CD4-positive, alpha-beta T cell (primary cell): ENCODE measurements at regions not wholly inside any gene's neighbourhood (a gene's known extent, or its start where the extent isn't known, plus 50 kb on each side); places are given as distances from the start of the nearest gene placed in this dataset.

Experiments used
- ATAC-seq: fragments of 200-7000 bp; cut with Tn5 transposase; one replicate; pipeline ENCODE4 v1.10.0; 2022; ENCODE audit warnings: mild to moderate bottlenecking; ENCODE audit not compliant: poor library complexity
- CTCF ChIA-PET: fragments of 350-600 bp; sonication (Branson Sonifier 250); formaldehyde crosslinking; loops from one replicate; lab custom pipeline; 2021; ENCODE audit warnings: antibody characterized with exemption, inconsistent platforms; lab: Charles Lee
- POLR2A ChIA-PET: fragments of 350-600 bp; sonication (Branson Sonifier 250); formaldehyde crosslinking; loops from one replicate; lab custom pipeline; 2021; ENCODE audit warnings: antibody characterized with exemption, inconsistent platforms; lab: Charles Lee
- DNase-seq, 14 experiments: peaks; one replicate each; pipeline ENCODE4 v3.0.0-alpha.2; 2013 to 2020; ENCODE audit warnings: mixed read lengths in 2 of 14
- H3K27ac ChIP-seq, 2 donors: one replicate each; pipeline versions ENCODE4 v1.5.1 to v1.7.0; 2013; ENCODE audit warnings: low read length in 2 of 2, low read depth in 1 of 2, mild to moderate bottlenecking in 1 of 2
- H3K27me3 ChIP-seq, 2 experiments: 1 replicate in 1 of 2; 2 replicates in 1 of 2; pipeline versions ENCODE4 v1.6.1 to v1.7.0; 2013; ENCODE audit warnings: low read length in 2 of 2, control low read depth in 1 of 2, mild to moderate bottlenecking in 1 of 2, moderate library complexity in 1 of 2; ENCODE audit not compliant: insufficient read depth in 2 of 2, control insufficient read depth in 1 of 2
- H3K36me3 ChIP-seq: one replicate; pipeline ENCODE4 v1.6.1; 2013; ENCODE audit warnings: low read length, control low read depth; ENCODE audit not compliant: insufficient read depth
- H3K4me1 ChIP-seq: one replicate; pipeline ENCODE4 v1.6.1; 2013; ENCODE audit warnings: low read length, control low read depth; ENCODE audit not compliant: insufficient read depth
- H3K4me3 ChIP-seq: one replicate; pipeline ENCODE4 v1.5.1; 2013; ENCODE audit warnings: mild to moderate bottlenecking, low read length, moderate library complexity
- H3K9me3 ChIP-seq, 2 experiments: 1 replicate in 1 of 2; 2 replicates in 1 of 2; pipeline versions ENCODE4 v1.6.1 to v1.7.0; 2013; ENCODE audit warnings: low read length in 2 of 2, mild to moderate bottlenecking in 2 of 2, control low read depth in 1 of 2, moderate library complexity in 1 of 2; ENCODE audit not compliant: control insufficient read depth in 1 of 2, insufficient read depth in 1 of 2
- H3K27ac Mint-ChIP-seq: one replicate; pipeline ENCODE4 v1.8.0; 2020; ENCODE audit warnings: mixed read lengths
- H3K27me3 Mint-ChIP-seq: one replicate; pipeline ENCODE4 v1.8.0; 2021; ENCODE audit warnings: mixed read lengths
- H3K36me3 Mint-ChIP-seq: one replicate; pipeline ENCODE4 v1.8.0; 2021; ENCODE audit warnings: low read depth, mixed read lengths
- H3K4me1 Mint-ChIP-seq: one replicate; pipeline ENCODE4 v1.8.0; 2021; ENCODE audit warnings: low read depth, mixed read lengths
- H3K4me3 Mint-ChIP-seq: one replicate; pipeline ENCODE4 v1.8.0; 2020; ENCODE audit warnings: mild to moderate bottlenecking, mixed read lengths
- H3K9me3 Mint-ChIP-seq: one replicate; pipeline ENCODE4 v1.8.0; 2020; ENCODE audit warnings: mixed read lengths
- intact Hi-C, 2 experiments: fragments of 100-400 bp; cut with DNase I in 1 of 2; cut with micrococcal nuclease in 1 of 2; formaldehyde crosslinking; loops; one replicate each; pipeline versions ENCODE4 v1.15.1 to v1.9.0; 2023 to 2025; cut with DNase I, micrococcal nuclease
- TF ChIP-seq, protein P1 (sequence below): fragments of 200-600 bp; IDR thresholded peaks from one replicate; pipeline ENCODE4 v1.8.0; 2022; ENCODE audit warnings: antibody characterized with exemption, mild to moderate bottlenecking

- no peak overlapping the region for H3K27ac Mint-ChIP-seq
- intact Hi-C loops: no loop called here
- H3K36me3 Mint-ChIP-seq: no peaks in the 10 kb centered on the region
- no peaks in the 10 kb centered on the region for H3K27me3 ChIP-seq
- no peak overlapping the region for H3K4me3 ChIP-seq
- H3K4me3 Mint-ChIP-seq: no peak overlapping the region
- H3K4me1 Mint-ChIP-seq: no peaks in the 10 kb centered on the region
- POLR2A ChIA-PET: no interaction called here
- CTCF ChIA-PET: no interaction called here
- no peaks in the 10 kb centered on the region for H3K9me3 Mint-ChIP-seq
- no peaks in the 10 kb centered on the region for H3K9me3 ChIP-seq
- H3K4me1 ChIP-seq: no peaks in the 10 kb centered on the region
- H3K36me3 ChIP-seq: no peaks in the 10 kb centered on the region
- H3K27me3 Mint-ChIP-seq: no peaks in the 10 kb centered on the region
- ATAC-seq: no peak
- no peak for DNase-seq
- H3K27ac ChIP-seq: no peak overlapping the region
- TF ChIP-seq, protein P1, sequence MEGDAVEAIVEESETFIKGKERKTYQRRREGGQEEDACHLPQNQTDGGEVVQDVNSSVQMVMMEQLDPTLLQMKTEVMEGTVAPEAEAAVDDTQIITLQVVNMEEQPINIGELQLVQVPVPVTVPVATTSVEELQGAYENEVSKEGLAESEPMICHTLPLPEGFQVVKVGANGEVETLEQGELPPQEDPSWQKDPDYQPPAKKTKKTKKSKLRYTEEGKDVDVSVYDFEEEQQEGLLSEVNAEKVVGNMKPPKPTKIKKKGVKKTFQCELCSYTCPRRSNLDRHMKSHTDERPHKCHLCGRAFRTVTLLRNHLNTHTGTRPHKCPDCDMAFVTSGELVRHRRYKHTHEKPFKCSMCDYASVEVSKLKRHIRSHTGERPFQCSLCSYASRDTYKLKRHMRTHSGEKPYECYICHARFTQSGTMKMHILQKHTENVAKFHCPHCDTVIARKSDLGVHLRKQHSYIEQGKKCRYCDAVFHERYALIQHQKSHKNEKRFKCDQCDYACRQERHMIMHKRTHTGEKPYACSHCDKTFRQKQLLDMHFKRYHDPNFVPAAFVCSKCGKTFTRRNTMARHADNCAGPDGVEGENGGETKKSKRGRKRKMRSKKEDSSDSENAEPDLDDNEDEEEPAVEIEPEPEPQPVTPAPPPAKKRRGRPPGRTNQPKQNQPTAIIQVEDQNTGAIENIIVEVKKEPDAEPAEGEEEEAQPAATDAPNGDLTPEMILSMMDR: no peak
These were observed 81.4 kb downstream of the IL12A start for GRCh38 chr3:160069986-160070385.

DNA sequence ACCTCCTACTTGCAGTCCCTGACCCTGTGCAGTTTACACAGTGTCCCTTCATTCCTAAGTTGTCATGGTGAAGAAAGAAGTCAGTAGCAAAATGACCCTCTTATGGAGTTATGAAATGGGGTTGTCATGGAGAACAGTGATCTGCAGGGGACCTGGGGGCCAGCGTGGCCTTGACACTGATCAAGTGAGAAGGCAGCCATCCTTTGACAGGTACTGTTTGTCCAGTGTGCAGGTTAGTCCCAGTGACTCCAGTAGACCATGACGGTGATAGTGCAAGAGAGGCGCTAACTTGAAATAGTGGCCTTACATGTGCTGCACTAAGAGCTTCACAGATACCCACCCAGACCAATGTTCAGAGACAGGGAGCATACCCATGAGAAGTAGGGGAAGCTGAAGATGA, 87.9 kb downstream of the IL12A start:
- ATAC-seq: no peak
- intact Hi-C loops: no loop called here
- Mint-ChIP-seq H3K4me3 (no peak overlapping the region), H3K9me3 (no peaks in the 10 kb centered on the region), H3K36me3 (no peaks in the 10 kb centered on the region), H3K4me1 (no peaks in the 10 kb centered on the region), H3K27ac (no peak overlapping the region), H3K27me3 (no peaks in the 10 kb centered on the region)
- POLR2A ChIA-PET: no interaction called here
- no peaks in the 10 kb centered on the region for H3K9me3 ChIP-seq
- CTCF ChIA-PET: no interaction called here
- H3K27me3 ChIP-seq: no peaks in the 10 kb centered on the region
- no peak overlapping the region for H3K4me3 ChIP-seq
- no peak for DNase-seq
- H3K4me1 ChIP-seq: no peaks in the 10 kb centered on the region
- H3K36me3 ChIP-seq: no peaks in the 10 kb centered on the region
- no peak overlapping the region for H3K27ac ChIP-seq
- TF ChIP-seq, protein P1: no peak

GRCh38 chr3:160078533-160078932, 89.9 kb downstream of the IL12A start:
- Histone ChIP-seq H3K9me3 (no peaks in the 10 kb centered on the region), H3K4me1 (no peaks in the 10 kb centered on the region), H3K27me3 (no peaks in the 10 kb centered on the region), H3K27ac (no peak overlapping the region), H3K36me3 (no peaks in the 10 kb centered on the region), H3K4me3 (no peak overlapping the region)
- intact Hi-C loops: no loop called here
- Mint-ChIP-seq H3K4me3 (no peak overlapping the region), H3K27ac (no peak overlapping the region), H3K9me3 (no peaks in the 10 kb centered on the region), H3K27me3 (no peaks in the 10 kb centered on the region), H3K36me3 (no peaks in the 10 kb centered on the region), H3K4me1 (no peaks in the 10 kb centered on the region)
- DNase-seq: no peak
- TF ChIP-seq, protein P1: no peak
- ChIA-PET CTCF (no interaction called here), POLR2A (no interaction called here)
- ATAC-seq: no peak
